GM23338 (cell line): ENCODE measurements at regions not wholly inside any gene's neighbourhood (a gene's known extent, or its start where the extent isn't known, plus 50 kb on each side); places are given as distances from the start of the nearest gene placed in this dataset.
"Not testable (repeated sequence)": the region's sequence is repeated elsewhere in the genome, so short reads cannot be mapped to it uniquely, and the experiment has no call there.

Experiments used
- ATAC-seq: fragments of 200-7000 bp; cut with Tn5 transposase; 3 replicates; pipeline ENCODE4 v1.9.1; 2020
- DNase-seq: peaks from one replicate; pipeline ENCODE4 v3.0.0-alpha.2; 2015; ENCODE audit warnings: low spot score
- H2AFZ ChIP-seq: fragments of 200-600 bp; sonication (generic); 2 replicates; pipeline ENCODE4 v1.8.0; 2016; ENCODE audit warnings: antibody characterized with exemption, mild to moderate bottlenecking, moderate library complexity
- H3F3A ChIP-seq: fragments of 200-600 bp; sonication (generic); replicated peaks from 2 replicates; pipeline ENCODE4 v1.8.0; 2017; ENCODE audit warnings: antibody characterized with exemption, mixed run types, low read depth
- H3K27ac ChIP-seq: fragments of 200-600 bp; sonication (generic); 2 replicates; pipeline ENCODE4 v1.6.1; 2016; ENCODE audit warnings: low read depth
- H3K27me3 ChIP-seq: fragments of 200-600 bp; sonication (generic); 2 replicates; pipeline ENCODE4 v1.8.0; 2016; ENCODE audit warnings: mild to moderate bottlenecking, mixed run types, moderate library complexity; ENCODE audit not compliant: insufficient read depth
- H3K36me3 ChIP-seq: fragments of 200-600 bp; sonication (generic); 2 replicates; pipeline ENCODE4 v1.8.0; 2016; ENCODE audit warnings: mild to moderate bottlenecking; ENCODE audit not compliant: insufficient read depth
- H3K4me1 ChIP-seq: fragments of 200-600 bp; sonication (generic); 2 replicates; pipeline ENCODE4 v1.8.0; 2016; ENCODE audit warnings: mild to moderate bottlenecking, moderate library complexity; ENCODE audit not compliant: insufficient read depth
- H3K4me2 ChIP-seq: fragments of 200-600 bp; sonication (generic); 2 replicates; pipeline ENCODE4 v1.7.1; 2017; ENCODE audit warnings: mixed run types
- H3K4me3 ChIP-seq: fragments of 200-600 bp; sonication (generic); 2 replicates; pipeline ENCODE4 v1.6.1; 2016; ENCODE audit warnings: mixed run types
- H3K79me2 ChIP-seq: fragments of 200-600 bp; sonication (generic); replicated peaks from 2 replicates; pipeline ENCODE4 v1.8.0; 2017; ENCODE audit warnings: mild to moderate bottlenecking; ENCODE audit not compliant: insufficient read depth
- H3K9me2 ChIP-seq: fragments of 200-600 bp; sonication (generic); 2 replicates; pipeline ENCODE4 v1.8.0; 2017; ENCODE audit not compliant: insufficient read depth
- H4K20me1 ChIP-seq: fragments of 200-600 bp; sonication (generic); replicated peaks from 2 replicates; pipeline ENCODE4 v1.8.0; 2017; ENCODE audit warnings: mild to moderate bottlenecking; ENCODE audit not compliant: insufficient read depth
- H3K27ac Mint-ChIP-seq: 2 replicates; pipeline ENCODE4 v1.8.0; 2020; ENCODE audit warnings: inconsistent platforms, mild to moderate bottlenecking, moderate library complexity, mixed read lengths
- H3K27me3 Mint-ChIP-seq: 3 replicates; pipeline ENCODE4 v1.8.0; 2022; ENCODE audit warnings: low read depth, mild to moderate bottlenecking, moderate library complexity, mixed read lengths, inconsistent platforms; ENCODE audit not compliant: insufficient read depth, poor library complexity
- H3K36me3 Mint-ChIP-seq: 3 replicates; pipeline ENCODE4 v1.8.0; 2021; ENCODE audit warnings: low read depth, mild to moderate bottlenecking, inconsistent platforms, moderate library complexity, mixed read lengths
- H3K4me1 Mint-ChIP-seq: 3 replicates; pipeline ENCODE4 v1.8.0; 2020; ENCODE audit warnings: mild to moderate bottlenecking, inconsistent platforms, mixed read lengths
- H3K4me3 Mint-ChIP-seq: 3 replicates; pipeline ENCODE4 v1.8.0; 2021; ENCODE audit warnings: moderate library complexity, mild to moderate bottlenecking, inconsistent platforms, mixed read lengths
- H3K9me3 Mint-ChIP-seq: 3 replicates; pipeline ENCODE4 v1.8.0; 2020; ENCODE audit warnings: moderate library complexity, mild to moderate bottlenecking, inconsistent platforms, mixed read lengths
- CREB1 ChIP-seq: fragments of 250-450 bp; sonication (Bioruptor Pico); IDR thresholded peaks from 2 replicates; pipeline ENCODE4 v1.5.0; 2020; ENCODE audit warnings: low read depth, mild to moderate bottlenecking, moderate library complexity
- ETS1 ChIP-seq: IDR thresholded peaks from 2 replicates; pipeline ENCODE4 v1.6.1; 2016; ENCODE audit warnings: antibody characterized with exemption
- JUNB ChIP-seq: IDR thresholded peaks from one replicate; pipeline ENCODE4 v1.6.1; 2016; ENCODE audit warnings: antibody characterized with exemption; ENCODE audit not compliant: unreplicated experiment
- NANOG ChIP-seq: IDR thresholded peaks from 2 replicates; pipeline ENCODE4 v1.6.1; 2016; ENCODE audit warnings: antibody characterized with exemption, borderline replicate concordance
- POLR2AphosphoS5 ChIP-seq: IDR thresholded peaks from 2 replicates; pipeline ENCODE4 v1.6.1; 2016; ENCODE audit warnings: antibody characterized with exemption, low read depth
- REST ChIP-seq: IDR thresholded peaks from one replicate; pipeline ENCODE4 v1.6.1; 2018; ENCODE audit warnings: antibody characterized with exemption; ENCODE audit not compliant: unreplicated experiment
- ZNF114 ChIP-seq: fragments of 250-450 bp; sonication (Bioruptor Pico); IDR thresholded peaks from 2 replicates; pipeline ENCODE4 v1.5.0; 2020; ENCODE audit warnings: mild to moderate bottlenecking, moderate library complexity
- ZNF331 ChIP-seq: fragments of 250-450 bp; sonication (Bioruptor Pico); IDR thresholded peaks from 2 replicates; pipeline ENCODE4 v1.5.0; 2020; ENCODE audit warnings: low read depth, mild to moderate bottlenecking, moderate library complexity
- ZNF462 ChIP-seq: fragments of 250-450 bp; sonication (Bioruptor Pico); IDR thresholded peaks from 2 replicates; pipeline ENCODE4 v1.5.0; 2020; ENCODE audit warnings: mild to moderate bottlenecking, moderate library complexity

- H3K4me2 ChIP-seq, H3K4me3 Mint-ChIP-seq, H3K9me2 ChIP-seq, DNase-seq, H3K4me3 ChIP-seq, H3K27me3 ChIP-seq, H3F3A ChIP-seq, H3K27me3 Mint-ChIP-seq, H4K20me1 ChIP-seq, H3K27ac Mint-ChIP-seq, H3K4me1 Mint-ChIP-seq, H3K79me2 ChIP-seq, H3K4me1 ChIP-seq, H3K36me3 ChIP-seq, H3K36me3 Mint-ChIP-seq, ATAC-seq, H3K27ac ChIP-seq: not testable (repeated sequence)
- peaks cover 19% of the 10 kb centered on the region for H3K9me3 Mint-ChIP-seq
- H2AFZ ChIP-seq = peak overlapping the region; percentile 38; the same call in 1 of the 2 replicates
Observed at GRCh38 chr6:33520636-33521488, 59.2 kb downstream of the BAK1 start.

- Histone ChIP-seq H3K79me2 (no peaks in the 10 kb centered on the region), H3K4me3 (no peak overlapping the region), H3K27me3 (no peaks in the 10 kb centered on the region), H3K9me2 (no peaks in the 10 kb centered on the region), H3K36me3 (no peaks in the 10 kb centered on the region), H3K27ac (no peak overlapping the region), H4K20me1 (no peaks in the 10 kb centered on the region), H2AFZ (peak overlapping the region; percentile 38; the same call in 1 of the 2 replicates), H3K4me2 (no peak overlapping the region), H3F3A (no peaks in the 10 kb centered on the region), H3K4me1 (no peaks in the 10 kb centered on the region)
- H3K27me3 Mint-ChIP-seq = peaks cover 6% of the 10 kb centered on the region
- DNase-seq (peak; percentile 27), ATAC-seq (peak; percentile 63)
- H3K9me3 Mint-ChIP-seq = peaks cover 19% of the 10 kb centered on the region
- no peak overlapping the region for H3K27ac Mint-ChIP-seq
- no peaks in the 10 kb centered on the region for H3K36me3 Mint-ChIP-seq
- H3K4me1 Mint-ChIP-seq = no peaks in the 10 kb centered on the region
- H3K4me3 Mint-ChIP-seq = no peak overlapping the region
- TF ChIP-seq POLR2AphosphoS5 = no peak
- TF ChIP-seq REST = no peak
- TF ChIP-seq ZNF331 (CRISPR knock-in tag) = no peak
- no peak for TF ChIP-seq JUNB
- no peak for TF ChIP-seq NANOG
- no peak for TF ChIP-seq ZNF114 (CRISPR knock-in tag)
- no peak for TF ChIP-seq ETS1
- TF ChIP-seq ZNF462 = no peak
- no peak for TF ChIP-seq CREB1
Observed at GRCh38 chr6:33521489-33522091, 58.5 kb downstream of the BAK1 start.
